SKM-1 treated with dmso at 0.1 percent for 144 hours (cell line): ENCODE measurements at regions not wholly inside any gene's neighbourhood (a gene's known extent, or its start where the extent isn't known, plus 50 kb on each side); places are given as distances from the start of the nearest gene placed in this dataset.

Experiments
- DNase-seq: peaks from one replicate; lab custom pipeline; 2025; ENCODE audit not compliant: unreplicated experiment; lab: John Stamatoyannopoulos, UW

GRCh38 chr2:8487461-8487932 is 194.4 kb upstream of the ID2 start:
- no peak for DNase-seq

- DNase-seq, result no peak
These were observed 193.7 kb upstream of the ID2 start for GRCh38 chr2:8488001-8488738.

GRCh38 chr2:8489221-8489620 is 192.6 kb upstream of the ID2 start:
- DNase-seq, result no peak

- no peak for DNase-seq
These were observed 192.1 kb upstream of the ID2 start for GRCh38 chr2:8489751-8490150.

- no peak for DNase-seq
These were observed 191.6 kb upstream of the ID2 start for GRCh38 chr2:8490166-8490721.

- DNase-seq, result no peak
These were observed 190.4 kb upstream of the ID2 start for GRCh38 chr2:8491296-8492027.

- DNase-seq, result no peak
These were observed 187.7 kb upstream of the ID2 start for GRCh38 chr2:8494151-8494550.

- no peak for DNase-seq
These were observed 187.3 kb upstream of the ID2 start for GRCh38 chr2:8494589-8494988.

- no peak for DNase-seq
These were observed 186.5 kb upstream of the ID2 start for GRCh38 chr2:8495189-8495989.

- no peak for DNase-seq
These were observed 185.8 kb upstream of the ID2 start for GRCh38 chr2:8496079-8496478.

- DNase-seq, result no peak
These were observed 185.2 kb upstream of the ID2 start for GRCh38 chr2:8496617-8497016.

- no peak for DNase-seq
These were observed 182.9 kb upstream of the ID2 start for GRCh38 chr2:8498994-8499393.

GRCh38 chr2:8500124-8501054 is 181.5 kb upstream of the ID2 start:
- DNase-seq, result no peak

- peak; percentile 65 for DNase-seq
These were observed 180.7 kb upstream of the ID2 start for GRCh38 chr2:8501061-8501720.

GRCh38 chr2:8502316-8502715 is 179.5 kb upstream of the ID2 start:
- no peak for DNase-seq

GRCh38 chr2:8505311-8505920 is 176.4 kb upstream of the ID2 start:
- no peak for DNase-seq

GRCh38 chr2:8506746-8507145 is 175.1 kb upstream of the ID2 start:
- no peak for DNase-seq

GRCh38 chr2:8508766-8509165 is 173.1 kb upstream of the ID2 start:
- DNase-seq, result no peak

- no peak for DNase-seq
These were observed 172.2 kb upstream of the ID2 start for GRCh38 chr2:8509621-8510020.
